GM12878 (cell line): ENCODE measurements at regions not wholly inside any gene's neighbourhood (a gene's known extent, or its start where the extent isn't known, plus 50 kb on each side); places are given as distances from the start of the nearest gene placed in this dataset.

ENCODE experiments used
- ATAC-seq: fragments of 200-7000 bp; cut with Tn5 transposase; 3 replicates; pipeline ENCODE4 v1.9.1; 2020; ENCODE audit warnings: mild to moderate bottlenecking, moderate library complexity
- BruUV-seq: library from RNA; stranded (reverse); fragments of 400-500 nt; replicated peaks from 2 replicates; lab custom pipeline; 2021; lab: Mats Ljungman, UMichigan
- CTCF ChIA-PET: fragments of 300-600 bp; sonication (Branson Sonifier 250); formaldehyde crosslinking; extraction: SDS; loops from one replicate; lab custom pipeline; 2021; ENCODE audit warnings: inconsistent platforms; lab: Yijun Ruan, JAX
- POLR2A ChIA-PET: fragments of 350-600 bp; formaldehyde crosslinking; extraction: SDS; loops from one replicate; lab custom pipeline; 2021; ENCODE audit warnings: inconsistent platforms; lab: Charles Lee
- RAD21 ChIA-PET: fragments of 300-600 bp; sonication (Branson Sonifier 250); formaldehyde crosslinking; loops from one replicate; lab custom pipeline; 2023; ENCODE audit warnings: antibody characterized with exemption; ENCODE audit not compliant: unreplicated experiment; lab: Charles Lee
- SMC1A ChIA-PET: fragments of 300-600 bp; sonication (Branson Sonifier 250); formaldehyde crosslinking; loops from one replicate; lab custom pipeline; 2023; ENCODE audit not compliant: unreplicated experiment, uncharacterized antibody; lab: Charles Lee
- DNase-seq: peaks from one replicate; pipeline ENCODE4 v3.0.0-alpha.2; 2011; ENCODE audit warnings: low read depth, low spot score
- FAIRE-seq: peaks from 3 replicates; lab custom pipeline; 2011; peaks lifted over from hg19 to GRCh38; lab: Jason Lieb, UNC
- H2AFZ ChIP-seq: 2 replicates; pipeline ENCODE4 v1.6.0; 2011; ENCODE audit warnings: low read depth, low read length, control low read depth; ENCODE audit not compliant: control insufficient read depth
- H3K27ac ChIP-seq: 2 replicates; pipeline ENCODE4 v1.5.1; 2011; ENCODE audit warnings: control low read depth; ENCODE audit not compliant: control insufficient read depth, insufficient read depth
- H3K27me3 ChIP-seq, 2 experiments: replicated peaks in 1 of 2; 2 replicates each; pipeline versions ENCODE4 v1.6.0 to v1.6.1; 2011; ENCODE audit warnings: low read length in 1 of 2; ENCODE audit not compliant: control insufficient read depth in 2 of 2, insufficient read depth in 2 of 2
- H3K36me3 ChIP-seq, 2 experiments: 2 replicates each; pipeline ENCODE4 v1.5.1; 2011; ENCODE audit warnings: low read length in 1 of 2; ENCODE audit not compliant: control insufficient read depth in 2 of 2, insufficient read depth in 2 of 2
- H3K4me1 ChIP-seq: 2 replicates; pipeline ENCODE4 v1.6.1; 2011; ENCODE audit warnings: mild to moderate bottlenecking, low read length, moderate library complexity, mixed read lengths; ENCODE audit not compliant: control insufficient read depth, insufficient read depth
- H3K4me2 ChIP-seq: 2 replicates; pipeline ENCODE4 v1.6.0; 2011; ENCODE audit warnings: control low read depth; ENCODE audit not compliant: control insufficient read depth, insufficient read depth
- H3K4me3 ChIP-seq: fragments of 200-600 bp; sonication (generic); 2 replicates; pipeline ENCODE4 v1.5.1; 2016
- H3K79me2 ChIP-seq: 2 replicates; pipeline ENCODE4 v1.6.0; 2011; ENCODE audit warnings: low read length; ENCODE audit not compliant: control insufficient read depth, insufficient read depth
- H3K9ac ChIP-seq: 2 replicates; pipeline ENCODE4 v1.8.0; 2011; ENCODE audit warnings: low read length, control low read depth, mixed read lengths; ENCODE audit not compliant: control insufficient read depth, insufficient read depth
- H3K9me3 ChIP-seq: replicated peaks from 3 replicates; pipeline ENCODE4 v1.5.1; 2011; ENCODE audit warnings: mild to moderate bottlenecking, low read length; ENCODE audit not compliant: control insufficient read depth, insufficient read depth
- H4K20me1 ChIP-seq: 2 replicates; pipeline ENCODE4 v1.6.0; 2011; ENCODE audit not compliant: control insufficient read depth, insufficient read depth
- CHD2 ChIP-seq: IDR thresholded peaks from 2 replicates; pipeline ENCODE4 v1.6.1; 2011; ENCODE audit warnings: low read depth, low read length, improper control_type of control experiment, borderline replicate concordance
- E2F4 ChIP-seq: IDR thresholded peaks from 2 replicates; pipeline ENCODE4 v1.6.1; 2012; ENCODE audit warnings: low read depth, low read length, improper control_type of control experiment
- EED ChIP-seq: sonication (generic); IDR thresholded peaks from 2 replicates; pipeline ENCODE4 v1.6.1; 2016; ENCODE audit warnings: antibody characterized with exemption, low read depth
- ESRRA ChIP-seq: IDR thresholded peaks from 2 replicates; pipeline ENCODE4 v1.6.1; 2012; ENCODE audit warnings: mild to moderate bottlenecking, low read length, improper control_type of control experiment
- ETV6 ChIP-seq, 2 experiments: fragments of 450-650 bp in 1 of 2; IDR thresholded peaks in 1 of 2; conservative IDR thresholded peaks in 1 of 2; 2 replicates each; pipeline ENCODE4 v1.6.1; 2014; ENCODE audit warnings: antibody characterized with exemption in 1 of 2, borderline replicate concordance in 1 of 2, low read depth in 1 of 2, mild to moderate bottlenecking in 1 of 2, moderate library complexity in 1 of 2
- HDAC6 ChIP-seq: fragments of 200-600 bp; sonication (generic); IDR thresholded peaks from one replicate; pipeline ENCODE4 v1.8.0; 2017; ENCODE audit warnings: antibody characterized with exemption; ENCODE audit not compliant: unreplicated experiment
- JUNB ChIP-seq: IDR thresholded peaks from 2 replicates; pipeline ENCODE4 v1.6.1; 2016; ENCODE audit warnings: antibody characterized with exemption, mild to moderate bottlenecking
- KLF5 ChIP-seq: fragments of 450-650 bp; IDR thresholded peaks from 2 replicates; pipeline ENCODE4 v1.6.1; 2014; ENCODE audit warnings: mild to moderate bottlenecking; ENCODE audit not compliant: partially characterized antibody
- POLR2AphosphoS5 ChIP-seq: IDR thresholded peaks from 2 replicates; pipeline ENCODE4 v1.6.1; 2011; ENCODE audit warnings: mild to moderate bottlenecking, low read length, inconsistent platforms
- REST ChIP-seq: IDR thresholded peaks from 2 replicates; pipeline ENCODE4 v1.6.1; 2012; ENCODE audit warnings: mild to moderate bottlenecking, low read depth, low read length
- SIX5 ChIP-seq: IDR thresholded peaks from 2 replicates; pipeline ENCODE4 v1.6.1; 2011; ENCODE audit warnings: mild to moderate bottlenecking, low read depth, low read length, moderate library complexity; ENCODE audit not compliant: severe bottlenecking
- SMAD1 ChIP-seq: fragments of 450-650 bp; IDR thresholded peaks from 2 replicates; pipeline ENCODE4 v1.6.1; 2018; ENCODE audit warnings: mild to moderate bottlenecking, low read depth; ENCODE audit not compliant: partially characterized antibody
- SPI1 ChIP-seq: IDR thresholded peaks from 2 replicates; pipeline ENCODE4 v1.6.1; 2011; ENCODE audit warnings: low read depth, mild to moderate bottlenecking, low read length, moderate library complexity, borderline replicate concordance; ENCODE audit not compliant: insufficient read depth
- TBL1XR1 ChIP-seq: IDR thresholded peaks from 2 replicates; pipeline ENCODE4 v1.6.1; 2012; ENCODE audit warnings: low read depth, low read length, improper control_type of control experiment
- ZBTB40 ChIP-seq: fragments of 450-650 bp; IDR thresholded peaks from 2 replicates; pipeline ENCODE4 v1.6.1; 2016; ENCODE audit warnings: mild to moderate bottlenecking, moderate library complexity, borderline replicate concordance
- WGBS: methylation state at CpG from one replicate; pipeline ENCODE4 v1.1.6; 2016; ENCODE audit warnings: low lambda C conversion rate; ENCODE audit not compliant: insufficient replicate concordance, insufficient coverage; ENCODE audit errors: missing lambda C conversion rate; 5-methylcytosine and 5-hydroxymethylcytosine counted together
- in situ Hi-C: fragments of 300-500 bp; cut with MboI; formaldehyde crosslinking; loops from 9 replicates; pipeline ENCODE4 v1.14.3; 2018; ENCODE audit warnings: mixed read lengths
- intact Hi-C: fragments of 100-400 bp; cut with micrococcal nuclease; formaldehyde crosslinking; loops from one replicate; pipeline ENCODE4 v1.14.2; 2022; ENCODE audit not compliant: unreplicated experiment

GRCh38 chr12:39138268-39138667 lies 232.9 kb upstream of the CPNE8 start (continued):
- TF ChIP-seq REST, result no peak

- ChIA-PET RAD21 (no interaction called here), CTCF (no interaction called here), POLR2A (no interaction called here), SMC1A (no interaction called here)
- ATAC-seq (no peak), FAIRE-seq (no peak), DNase-seq (no peak)
- Histone ChIP-seq H3K4me3 (no peak overlapping the region), H3K79me2 (no peaks in the 10 kb centered on the region), H3K27ac (no peak overlapping the region), H3K9me3 (no peaks in the 10 kb centered on the region), H4K20me1 (no peaks in the 10 kb centered on the region), H3K27me3 (no peaks in the 10 kb centered on the region), H2AFZ (no peak overlapping the region), H3K9ac (no peak overlapping the region), H3K4me1 (no peaks in the 10 kb centered on the region), H3K4me2 (no peak overlapping the region), H3K36me3 (no peaks in the 10 kb centered on the region)
- WGBS, result 28% methylated on average over 4 of the region's 4 CpGs
- in situ Hi-C loops, result no loop called here
- intact Hi-C loops, result no loop called here
- no TSS peak for BruUV-seq
- TF ChIP-seq JUNB (no peak), SIX5 (no peak), TBL1XR1 (no peak), CHD2 (no peak), ZBTB40 (no peak), EED (no peak), HDAC6 (no peak), ETV6 (conservative IDR thresholded peaks at IDR 0.05 in 1 of 2, IDR thresholded peaks at IDR 0.05 in 1 of 2; ENCODE audit: borderline replicate concordance in 1 of 2, low read depth in 1 of 2) (no peak), POLR2AphosphoS5 (no peak), KLF5 (no peak), ESRRA (no peak), SPI1 (no peak), E2F4 (no peak), SMAD1 (no peak)
Observed at GRCh38 chr12:39127401-39127800, 222.0 kb upstream of the CPNE8 start.
